Endothelial cell (in vitro differentiated cells): ENCODE measurements at regions not wholly inside any gene's neighbourhood (a gene's known extent, or its start where the extent isn't known, plus 50 kb on each side); places are given as distances from the start of the nearest gene placed in this dataset.

Experiments
- DNase-seq: peaks from one replicate; pipeline ENCODE4 v3.0.0; 2021; ENCODE audit warnings: low spot score
- H3K27ac Mint-ChIP-seq: one replicate; pipeline ENCODE4 v1.8.0; 2021; ENCODE audit warnings: mixed read lengths, inconsistent platforms; ENCODE audit not compliant: unreplicated experiment
- H3K27me3 Mint-ChIP-seq: one replicate; pipeline ENCODE4 v1.8.0; 2021; ENCODE audit warnings: mild to moderate bottlenecking, moderate library complexity, mixed read lengths, inconsistent platforms; ENCODE audit not compliant: unreplicated experiment
- H3K36me3 Mint-ChIP-seq: one replicate; pipeline ENCODE4 v1.8.0; 2021; ENCODE audit warnings: mild to moderate bottlenecking, low read depth, mixed read lengths, inconsistent platforms; ENCODE audit not compliant: unreplicated experiment
- H3K4me1 Mint-ChIP-seq: one replicate; pipeline ENCODE4 v1.8.0; 2021; ENCODE audit warnings: mild to moderate bottlenecking, mixed read lengths, inconsistent platforms; ENCODE audit not compliant: unreplicated experiment
- H3K4me3 Mint-ChIP-seq: one replicate; pipeline ENCODE4 v1.8.0; 2021; ENCODE audit warnings: mild to moderate bottlenecking, mixed read lengths, inconsistent platforms; ENCODE audit not compliant: unreplicated experiment
- H3K9me3 Mint-ChIP-seq: one replicate; pipeline ENCODE4 v1.8.0; 2021; ENCODE audit warnings: mixed read lengths, inconsistent platforms; ENCODE audit not compliant: unreplicated experiment
- CTCF ChIP-seq: fragments of 200-600 bp; sonication (generic); IDR thresholded peaks from one replicate; pipeline ENCODE4 v1.5.0; 2021; ENCODE audit warnings: antibody characterized with exemption; ENCODE audit not compliant: unreplicated experiment

DNA sequence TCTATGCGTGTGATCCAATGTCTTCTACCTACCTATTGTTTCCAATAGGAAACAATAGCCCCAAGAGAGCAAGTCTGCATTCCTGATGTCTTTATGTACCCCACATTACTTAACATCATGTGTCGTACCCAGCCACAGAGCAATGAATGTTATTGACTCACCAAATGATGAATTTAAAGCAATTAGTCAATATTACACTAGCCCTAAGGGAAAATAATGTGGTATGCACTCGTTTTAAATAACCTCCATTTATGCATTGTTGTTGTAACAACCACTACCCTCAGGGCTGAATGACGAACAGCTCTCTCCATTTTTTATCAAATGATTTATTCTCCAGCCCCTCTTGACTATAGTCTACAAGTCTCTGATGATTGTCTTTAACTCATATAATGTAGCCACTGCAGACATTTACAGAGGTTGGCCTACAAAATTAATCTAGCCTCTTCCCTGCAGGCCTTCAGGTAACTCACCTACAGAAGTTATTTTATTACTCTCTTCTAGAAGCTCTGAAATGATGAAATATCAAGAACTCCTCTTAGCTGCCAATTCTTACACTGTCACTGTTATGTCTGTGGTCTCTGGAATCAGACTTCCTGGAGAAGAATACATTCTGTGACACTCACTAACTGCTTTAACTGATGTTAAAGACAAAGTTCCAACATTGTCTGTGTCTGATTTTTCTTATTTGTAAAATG lies 601.7 kb upstream of the GRIA3 start:
- no peak for DNase-seq
- no peaks in the 10 kb centered on the region for H3K9me3 Mint-ChIP-seq

DNA sequence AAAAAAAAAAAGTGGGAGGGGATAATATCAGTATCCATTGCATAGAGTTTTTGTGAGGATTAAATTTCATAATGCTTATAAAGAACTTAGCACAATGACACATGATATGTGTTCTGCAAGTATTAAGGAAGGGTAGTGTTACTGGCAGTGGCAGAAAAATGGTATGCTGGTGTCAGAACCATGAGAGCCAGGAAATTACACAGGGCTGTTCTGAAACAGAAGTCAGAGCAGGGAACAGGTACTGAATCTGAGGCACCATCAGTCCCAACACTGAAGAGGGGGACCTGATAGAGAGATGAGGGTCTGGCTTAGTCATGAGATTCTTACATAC lies 601.1 kb upstream of the GRIA3 start:
- Mint-ChIP-seq H3K4me1 (no peaks in the 10 kb centered on the region), H3K27me3 (no peaks in the 10 kb centered on the region), H3K36me3 (no peaks in the 10 kb centered on the region), H3K27ac (no peak overlapping the region), H3K4me3 (no peak overlapping the region), H3K9me3 (no peaks in the 10 kb centered on the region)
- DNase-seq, result no peak
- TF ChIP-seq CTCF, result no peak

More for the DNA sequence above, 601.7 kb upstream of the GRIA3 start:
- no peak for TF ChIP-seq CTCF
- no peaks in the 10 kb centered on the region for H3K27me3 Mint-ChIP-seq
- H3K27ac Mint-ChIP-seq, result no peak overlapping the region
- H3K4me3 Mint-ChIP-seq, result no peak overlapping the region
- no peaks in the 10 kb centered on the region for H3K4me1 Mint-ChIP-seq
- H3K36me3 Mint-ChIP-seq, result no peaks in the 10 kb centered on the region

- H3K4me1 Mint-ChIP-seq, result no peaks in the 10 kb centered on the region
- no peaks in the 10 kb centered on the region for H3K27me3 Mint-ChIP-seq
- no peak overlapping the region for H3K27ac Mint-ChIP-seq
- H3K4me3 Mint-ChIP-seq, result no peak overlapping the region
- DNase-seq, result no peak
- TF ChIP-seq CTCF, result no peak
- H3K36me3 Mint-ChIP-seq, result no peaks in the 10 kb centered on the region
- H3K9me3 Mint-ChIP-seq, result no peaks in the 10 kb centered on the region
Observed at GRCh38 chrX:122583551-122583950, 600.5 kb upstream of the GRIA3 start.

DNA sequence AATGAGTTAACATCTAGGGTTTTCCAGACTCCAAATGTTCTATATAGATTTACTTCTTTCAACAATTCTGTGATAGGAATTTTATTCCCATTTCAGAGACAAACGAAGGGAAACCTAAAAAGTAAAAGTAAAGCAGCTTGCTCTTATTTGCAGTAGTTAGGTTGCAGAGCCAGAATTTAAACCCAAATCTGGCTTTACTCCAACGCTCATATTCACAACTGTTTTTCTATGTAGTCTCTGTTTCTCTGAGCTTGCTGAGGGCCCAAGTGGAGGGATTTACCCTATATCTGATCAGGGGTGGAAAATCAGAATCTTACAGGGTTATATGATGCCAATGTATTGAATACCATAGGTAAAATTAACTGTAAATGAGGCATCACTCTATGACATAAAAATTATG lies 599.1 kb upstream of the GRIA3 start:
- TF ChIP-seq CTCF, result no peak
- no peaks in the 10 kb centered on the region for H3K36me3 Mint-ChIP-seq
- H3K4me3 Mint-ChIP-seq, result no peak overlapping the region
- H3K4me1 Mint-ChIP-seq, result no peaks in the 10 kb centered on the region
- H3K27ac Mint-ChIP-seq, result no peak overlapping the region
- H3K27me3 Mint-ChIP-seq, result no peaks in the 10 kb centered on the region
- H3K9me3 Mint-ChIP-seq, result no peaks in the 10 kb centered on the region
- DNase-seq, result no peak

- H3K27ac Mint-ChIP-seq, result no peak overlapping the region
- no peaks in the 10 kb centered on the region for H3K27me3 Mint-ChIP-seq
- H3K9me3 Mint-ChIP-seq, result no peaks in the 10 kb centered on the region
- DNase-seq, result no peak
- no peak overlapping the region for H3K4me3 Mint-ChIP-seq
- no peaks in the 10 kb centered on the region for H3K4me1 Mint-ChIP-seq
- H3K36me3 Mint-ChIP-seq, result no peaks in the 10 kb centered on the region
- no peak for TF ChIP-seq CTCF
Observed at GRCh38 chrX:122586831-122587230, 597.2 kb upstream of the GRIA3 start.
